ENCODE measurements at regions not wholly inside any gene's neighbourhood (a gene's known extent, or its start where the extent isn't known, plus 50 kb on each side); places are given as distances from the start of the nearest gene placed in this dataset.
"Not testable (repeated sequence)": the region's sequence is repeated elsewhere in the genome, so short reads cannot be mapped to it uniquely, and the experiment has no call there.

DNA sequence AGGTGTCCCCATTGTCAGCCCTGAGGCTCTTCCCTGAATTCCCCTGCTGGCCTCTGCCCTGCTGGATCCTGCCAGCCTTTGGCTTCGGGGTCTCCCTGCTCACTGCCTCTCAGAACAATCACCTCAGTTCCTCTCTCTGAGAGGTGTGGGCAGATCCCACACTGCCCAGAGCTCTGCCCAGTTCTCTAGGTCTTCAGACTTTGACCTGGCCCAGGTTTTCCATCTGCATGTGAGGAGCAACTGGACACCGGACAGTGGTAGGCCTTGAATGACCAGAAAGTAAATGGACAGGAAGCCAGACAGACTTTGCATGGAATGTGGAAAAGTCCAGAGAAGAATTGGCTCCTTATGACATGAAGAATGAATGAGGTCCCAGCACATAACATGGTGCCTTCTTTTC is 111.8 kb downstream of the FOXD4L6 start:
- DNase-seq: not testable (repeated sequence)

GRCh38 chr9:40999952-41000700 is 128.4 kb downstream of the FOXD4L6 start:
- DNase-seq: not testable (repeated sequence)

GRCh38 chr9:40995490-40995889 is 133.0 kb downstream of the FOXD4L6 start:
- not testable (repeated sequence) for DNase-seq

- not testable (repeated sequence) for DNase-seq
Measured at GRCh38 chr9:40993842-40994241, 134.6 kb downstream of the FOXD4L6 start.

- DNase-seq: not testable (repeated sequence)
Measured at GRCh38 chr9:40993375-40993774, 135.1 kb downstream of the FOXD4L6 start.

DNA sequence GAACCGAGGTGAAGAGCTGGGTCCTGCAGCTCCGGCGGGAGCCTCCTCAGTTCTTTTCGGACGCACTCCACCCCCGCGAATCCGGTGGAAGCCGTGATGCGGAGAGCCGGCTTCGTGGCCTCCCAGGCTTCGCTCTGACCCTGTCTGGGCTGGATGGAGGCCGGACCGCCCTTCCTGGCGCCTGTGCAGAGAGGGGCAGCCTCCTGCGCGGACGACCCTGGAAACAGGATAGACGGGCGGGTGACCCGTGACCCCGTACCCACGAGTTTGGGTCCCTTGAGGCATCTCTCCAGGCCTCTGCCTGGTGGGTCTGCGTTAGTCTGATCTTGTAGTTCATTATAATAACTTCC is 136.0 kb downstream of the FOXD4L6 start:
- DNase-seq: not testable (repeated sequence)

DNA sequence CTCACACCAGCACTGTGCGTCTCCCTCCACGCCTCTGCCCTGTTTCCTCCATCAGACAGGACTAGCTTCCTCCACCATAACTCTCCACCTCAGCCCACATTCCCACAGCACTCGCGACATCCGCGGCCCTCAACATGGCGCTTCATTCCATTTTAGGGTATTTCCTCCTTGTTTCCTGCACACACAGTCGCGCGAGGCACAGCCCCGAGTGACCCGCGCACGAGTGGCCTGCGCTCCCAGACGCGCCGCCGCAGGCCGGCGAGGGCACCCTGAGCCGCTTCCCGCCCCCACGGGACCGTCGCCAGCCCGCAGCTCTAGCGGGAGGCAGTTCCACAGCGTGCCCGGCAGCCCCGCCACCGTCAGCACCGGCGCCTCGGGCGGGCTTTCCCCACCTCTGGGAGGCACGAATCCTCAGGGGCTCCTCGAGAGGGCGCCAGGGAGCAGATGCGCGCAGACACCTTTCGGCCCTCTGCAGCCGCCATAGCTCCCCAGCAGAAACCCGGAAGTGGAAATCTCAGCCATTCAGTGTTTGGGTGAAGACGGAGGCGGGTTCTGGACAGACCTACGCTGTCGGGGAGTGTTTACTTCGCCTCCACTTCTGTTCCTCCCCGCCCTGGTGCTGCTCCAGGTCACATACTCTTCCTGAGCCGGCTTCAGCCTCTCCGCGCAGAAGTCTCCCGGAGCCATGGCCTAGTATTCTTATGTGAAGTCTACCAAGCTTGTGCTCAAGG is 136.6 kb downstream of the FOXD4L6 start:
- peak; percentile 99 for DNase-seq

DNA sequence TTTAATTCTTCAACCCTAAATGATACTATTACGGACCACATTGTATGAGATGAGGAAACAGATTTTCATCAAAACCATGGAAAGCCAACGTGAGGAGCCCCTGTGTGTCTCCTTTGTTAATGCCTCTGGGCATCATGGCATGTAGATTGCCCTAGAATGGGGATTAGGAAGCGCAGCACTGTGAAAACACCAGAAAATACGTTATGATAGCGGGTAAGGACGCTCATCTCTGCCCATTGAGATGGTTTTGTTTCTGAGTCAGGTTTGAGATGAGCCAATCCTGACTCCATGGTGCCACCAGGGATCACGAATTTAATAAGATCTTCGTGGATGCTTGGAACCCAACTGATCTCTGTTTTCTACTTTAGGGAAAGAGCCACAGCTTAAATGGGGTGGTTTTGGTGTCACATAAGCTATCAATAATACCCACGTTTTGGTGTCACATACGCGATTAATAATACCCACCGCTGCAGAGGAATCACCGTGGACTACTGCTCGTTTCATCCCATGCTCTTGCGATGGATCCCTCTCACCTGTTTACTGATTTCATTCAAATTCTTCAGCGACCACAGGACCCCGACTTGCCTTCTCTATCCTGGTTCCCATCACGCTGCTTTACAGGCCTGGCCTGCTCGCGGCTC is 137.3 kb downstream of the FOXD4L6 start:
- not testable (repeated sequence) for DNase-seq

GRCh38 chr9:40986332-40986731 is 142.1 kb downstream of the FOXD4L6 start:
- not testable (repeated sequence) for DNase-seq

DNA sequence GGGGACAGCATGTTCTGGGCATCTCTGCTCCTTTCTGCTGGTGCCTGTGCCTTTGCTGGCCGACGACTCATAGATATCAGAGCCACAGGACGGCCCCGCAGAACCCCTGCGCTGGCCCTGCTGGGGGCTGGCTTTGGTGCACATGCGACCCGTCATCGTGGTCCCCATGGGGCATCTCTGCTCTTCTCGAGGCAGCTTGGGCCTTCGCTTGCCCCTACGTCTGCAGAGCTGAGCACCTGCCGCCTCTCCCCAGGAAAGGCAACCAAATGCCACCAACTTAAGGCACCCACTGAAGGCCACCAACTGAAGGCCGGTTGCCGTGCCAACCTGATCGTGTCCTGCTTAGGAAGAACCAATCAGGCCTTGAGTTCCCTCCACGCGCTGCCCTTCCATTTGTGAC is 153.1 kb downstream of the FOXD4L6 start:
- not testable (repeated sequence) for DNase-seq

GRCh38 chr9:40974912-40975311 is 153.6 kb downstream of the FOXD4L6 start:
- not testable (repeated sequence) for DNase-seq

DNA sequence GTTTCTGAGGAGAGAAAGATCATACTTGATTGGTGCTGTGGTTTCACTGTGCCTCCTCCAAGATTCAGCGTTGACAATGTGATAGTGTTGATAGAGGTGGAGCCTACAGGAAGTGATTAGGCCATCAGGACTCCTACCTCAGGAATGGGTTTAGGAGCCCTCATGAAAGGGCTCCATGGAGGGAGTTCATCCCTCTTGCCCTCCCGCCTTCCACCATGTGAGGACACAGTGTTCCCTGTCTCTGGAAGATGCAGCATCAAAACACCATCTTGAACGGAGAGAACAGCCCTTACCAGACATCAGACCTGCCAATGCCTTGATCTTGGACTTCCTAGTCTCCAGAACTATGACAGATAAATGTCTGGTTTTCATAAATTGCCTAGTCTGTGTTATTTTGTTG is 156.7 kb downstream of the FOXD4L6 start:
- DNase-seq: not testable (repeated sequence)

DNA sequence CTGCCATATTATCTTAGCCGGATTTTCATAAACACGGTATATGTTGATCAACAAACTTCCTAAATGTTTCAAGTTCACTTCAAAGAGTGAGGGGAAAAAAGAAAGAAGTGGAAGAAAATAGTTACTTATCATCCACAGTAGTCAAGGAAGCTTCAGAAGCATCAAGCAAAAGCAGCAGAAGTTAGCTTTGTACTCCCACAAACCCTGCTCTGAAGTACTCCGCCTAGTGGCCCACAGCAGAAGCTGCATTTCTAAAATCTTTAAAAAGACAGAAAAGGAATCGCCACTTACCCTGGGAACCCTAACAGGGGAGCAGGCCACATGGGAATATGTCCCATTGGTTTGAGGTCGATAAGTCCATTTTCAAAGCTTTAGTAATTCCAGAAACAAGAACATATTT is 158.1 kb downstream of the FOXD4L6 start:
- not testable (repeated sequence) for DNase-seq

GRCh38 chr9:40962461-40962860 is 166.0 kb downstream of the FOXD4L6 start:
- not testable (repeated sequence) for DNase-seq

DNA sequence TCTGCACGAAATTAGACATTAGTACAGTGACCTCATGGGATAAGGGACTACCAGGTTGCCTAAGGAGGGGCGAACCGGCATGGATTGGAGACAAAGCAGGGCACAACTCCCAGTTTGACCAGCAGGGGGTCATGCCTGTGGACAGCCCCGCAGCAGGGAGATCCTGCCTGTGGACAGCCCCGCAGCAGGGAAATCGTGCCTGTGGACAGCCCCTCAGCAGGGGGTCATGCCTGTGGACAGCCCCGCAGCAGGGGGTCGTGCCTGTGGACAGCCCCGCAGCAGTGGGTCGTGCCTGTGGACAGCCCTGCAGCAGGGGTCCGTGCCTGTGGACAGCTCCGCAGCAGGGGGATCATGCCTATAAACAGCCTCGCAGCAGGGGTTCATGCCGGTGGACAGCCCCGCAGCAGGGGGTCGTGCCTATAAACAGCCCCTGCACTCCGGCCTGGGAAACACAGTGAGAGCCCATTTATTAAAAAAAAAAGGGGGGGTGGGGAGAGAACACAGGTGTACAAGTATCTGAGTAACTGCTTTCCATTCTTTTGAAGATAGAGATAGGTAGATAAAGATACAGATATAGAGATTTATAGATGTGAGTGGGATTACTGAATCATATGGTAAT is 176.5 kb downstream of the FOXD4L6 start:
- DNase-seq: not testable (repeated sequence)

- DNase-seq: not testable (repeated sequence)
Measured at GRCh38 chr9:40946228-40946627, 182.3 kb downstream of the FOXD4L6 start.

DNA sequence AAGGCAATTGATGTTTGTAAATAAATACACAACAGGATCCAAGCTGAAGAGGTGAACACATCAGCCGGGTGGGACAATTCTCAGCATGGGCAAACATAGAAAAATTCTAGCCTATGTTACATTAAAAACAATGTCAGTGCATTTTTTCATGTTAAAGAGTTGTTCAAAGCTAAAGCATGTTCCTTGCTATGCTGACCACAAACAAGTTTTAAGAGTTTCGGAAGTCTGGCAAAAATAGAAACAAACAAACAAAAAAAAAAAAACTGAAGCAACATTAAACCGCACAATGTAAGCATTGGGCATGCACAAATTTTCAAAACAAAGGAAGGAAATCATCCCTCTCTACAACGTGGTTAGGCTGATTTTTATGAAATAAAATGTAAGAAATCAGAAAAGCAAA is 185.8 kb downstream of the FOXD4L6 start:
- not testable (repeated sequence) for DNase-seq

GRCh38 chr9:40939888-40940209 is 188.6 kb downstream of the FOXD4L6 start:
- DNase-seq: not testable (repeated sequence)

DNA sequence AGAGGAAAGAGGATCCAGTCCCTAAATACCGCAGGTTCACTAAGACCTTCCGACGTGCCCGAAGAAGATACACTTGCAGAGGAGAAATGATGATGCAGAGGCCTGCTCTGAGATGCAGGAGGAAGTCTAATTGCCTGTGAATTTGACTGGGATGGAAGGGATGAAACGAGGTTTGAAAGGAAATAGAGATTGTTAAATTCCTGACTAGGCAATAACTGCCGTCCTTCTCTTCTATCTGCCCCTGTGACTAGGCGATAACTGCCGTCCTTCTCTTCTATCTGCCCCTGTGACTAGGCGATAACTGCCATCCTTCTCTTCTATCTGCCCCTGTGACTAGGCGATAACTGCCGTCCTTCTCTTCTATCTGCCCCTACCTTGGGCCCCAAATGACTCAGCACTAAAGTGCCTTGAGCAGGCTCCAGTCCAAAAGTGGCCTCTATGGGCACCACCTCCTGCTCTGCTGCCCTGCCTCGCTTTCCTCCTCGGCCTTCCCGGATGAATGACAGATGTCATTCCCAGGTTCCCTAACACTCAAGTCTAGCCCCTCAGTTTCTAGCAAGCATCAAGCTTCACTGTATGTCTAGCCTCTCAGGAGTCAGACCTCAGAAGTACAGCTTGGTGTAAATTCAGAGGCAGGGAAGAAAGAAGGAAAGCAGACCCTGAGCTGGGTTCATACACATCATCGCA is 189.1 kb downstream of the FOXD4L6 start:
- DNase-seq: not testable (repeated sequence)

GRCh38 chr9:40935336-40935735 is 193.1 kb downstream of the FOXD4L6 start:
- no peak for DNase-seq

DNA sequence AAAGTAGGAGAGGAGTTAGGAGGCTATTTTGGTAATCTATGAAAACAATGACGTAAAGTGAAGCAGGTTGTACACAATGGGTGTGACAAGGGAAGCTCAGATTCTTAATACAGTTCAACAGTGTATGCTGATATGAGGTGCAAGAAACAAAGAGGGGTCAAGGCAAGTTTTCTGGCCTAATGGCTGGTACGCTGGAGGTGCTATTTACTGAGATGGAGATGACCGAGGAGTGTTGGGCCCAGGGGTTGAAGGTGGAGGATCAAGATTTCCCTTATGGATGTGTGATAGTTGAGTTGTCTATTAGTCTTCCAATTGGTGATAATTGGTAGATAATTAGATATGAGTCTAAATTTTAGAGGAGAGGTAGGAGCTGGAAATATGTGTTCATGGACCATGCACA is 194.0 kb downstream of the FOXD4L6 start:
- not testable (repeated sequence) for DNase-seq

GRCh38 chr9:40930426-40930825 is 198.1 kb downstream of the FOXD4L6 start:
- DNase-seq: not testable (repeated sequence)

- DNase-seq: not testable (repeated sequence)
Measured at GRCh38 chr9:40929488-40929845, 199.0 kb downstream of the FOXD4L6 start.

Measured in effector CD4-positive, alpha-beta T cell (primary cell).